OCI-LY1 (cell line): ENCODE measurements at regions not wholly inside any gene's neighbourhood (a gene's known extent, or its start where the extent isn't known, plus 50 kb on each side); places are given as distances from the start of the nearest gene placed in this dataset.

Experiments
- CTCF ChIP-seq: fragments of 200-600 bp; sonication (generic), shearing (Covaris generic); IDR thresholded peaks from 2 replicates; pipeline ENCODE4 v1.5.1; 2017; ENCODE audit warnings: mild to moderate bottlenecking, antibody characterized with exemption, low read length, moderate library complexity, mixed read lengths
- EZH2 ChIP-seq: fragments of 200-600 bp; sonication (generic), shearing (Covaris generic); IDR thresholded peaks from 2 replicates; pipeline ENCODE4 v1.8.0; 2017; ENCODE audit warnings: borderline replicate concordance, mixed run types, mild to moderate bottlenecking, antibody characterized with exemption, low read length, moderate library complexity, mixed read lengths

- TF ChIP-seq CTCF: no peak
- no peak for TF ChIP-seq EZH2
Observed at GRCh38 chr3:126252373-126252772, 72.0 kb upstream of the ALDH1L1 start.
